Small intestine (tissue), 7 donors: ENCODE measurements at regions not wholly inside any gene's neighbourhood (a gene's known extent, or its start where the extent isn't known, plus 50 kb on each side); places are given as distances from the start of the nearest gene placed in this dataset.

Experiments
- DNase-seq, 2 donors: peaks; one replicate each; pipeline versions ENCODE4 v3.0.0 to v3.0.0-alpha.2; 2013
- FAIRE-seq: peaks from 2 replicates; lab custom pipeline; 2012; peaks lifted over from hg19 to GRCh38; lab: Jason Lieb, UNC
- H3K27ac ChIP-seq, 3 donors: one replicate each; pipeline ENCODE4 v1.5.1; 2013; ENCODE audit warnings: low read length in 2 of 3, mild to moderate bottlenecking in 2 of 3, control low read depth in 1 of 3, inconsistent platforms in 1 of 3, low read depth in 1 of 3, moderate library complexity in 1 of 3
- H3K27me3 ChIP-seq, 3 donors: one replicate each; pipeline ENCODE4 v1.6.1; 2013; ENCODE audit warnings: low read length in 3 of 3, inconsistent platforms in 1 of 3; ENCODE audit not compliant: control insufficient read depth in 3 of 3, insufficient read depth in 3 of 3
- H3K36me3 ChIP-seq, 3 donors: one replicate each; pipeline ENCODE4 v1.6.1; 2013; ENCODE audit warnings: low read length in 3 of 3, inconsistent platforms in 1 of 3, low read depth in 1 of 3, mild to moderate bottlenecking in 1 of 3, moderate library complexity in 1 of 3; ENCODE audit not compliant: control insufficient read depth in 3 of 3, insufficient read depth in 2 of 3
- H3K4me1 ChIP-seq, 3 donors: one replicate each; pipeline ENCODE4 v1.6.1; 2013; ENCODE audit warnings: low read length in 2 of 3, inconsistent platforms in 1 of 3, low read depth in 1 of 3, mild to moderate bottlenecking in 1 of 3, moderate library complexity in 1 of 3; ENCODE audit not compliant: control insufficient read depth in 3 of 3, insufficient read depth in 2 of 3
- H3K4me3 ChIP-seq, 3 donors: one replicate each; pipeline ENCODE4 v1.5.1; 2013; ENCODE audit warnings: low read length in 3 of 3, control low read depth in 1 of 3, inconsistent platforms in 1 of 3, low read depth in 1 of 3, mild to moderate bottlenecking in 1 of 3, moderate library complexity in 1 of 3
- H3K9me3 ChIP-seq, 2 donors: one replicate each; pipeline ENCODE4 v1.6.1; 2013; ENCODE audit warnings: low read depth in 1 of 2, low read length in 1 of 2; ENCODE audit not compliant: control insufficient read depth in 2 of 2, insufficient read depth in 1 of 2
- WGBS, 3 donors: extraction: QIAGEN DNeasy Blood & Tissue Kit; methylation state at CpG; one replicate each; pipeline ENCODE4 v1.1.7; 2013; 5-methylcytosine and 5-hydroxymethylcytosine counted together
- donor health status: healthy with polysubstance abuse.
- donor health status: control.
- donor health status: control.
- donor health status: Bipolar disorder and iron deficiency.
- donor health status: healthy.

GRCh38 chr5:56313004-56313531, 79.9 kb upstream of the ANKRD55 start:
- 85 to 86% (median 86%) methylated on average over 5 of the region's 5 CpGs for WGBS, 3 donors
- Histone ChIP-seq H3K27me3 (no peaks in the 10 kb centered on the region), H3K27ac (no peak overlapping the region), H3K9me3 (no peaks in the 10 kb centered on the region), H3K4me3 (no peak overlapping the region), H3K36me3 (no peaks in the 10 kb centered on the region), H3K4me1 (peaks cover 1 to 23% (median 8%) of the 10 kb centered on the region in 3 donors)
- no peak for DNase-seq
- FAIRE-seq, result no peak

DNA sequence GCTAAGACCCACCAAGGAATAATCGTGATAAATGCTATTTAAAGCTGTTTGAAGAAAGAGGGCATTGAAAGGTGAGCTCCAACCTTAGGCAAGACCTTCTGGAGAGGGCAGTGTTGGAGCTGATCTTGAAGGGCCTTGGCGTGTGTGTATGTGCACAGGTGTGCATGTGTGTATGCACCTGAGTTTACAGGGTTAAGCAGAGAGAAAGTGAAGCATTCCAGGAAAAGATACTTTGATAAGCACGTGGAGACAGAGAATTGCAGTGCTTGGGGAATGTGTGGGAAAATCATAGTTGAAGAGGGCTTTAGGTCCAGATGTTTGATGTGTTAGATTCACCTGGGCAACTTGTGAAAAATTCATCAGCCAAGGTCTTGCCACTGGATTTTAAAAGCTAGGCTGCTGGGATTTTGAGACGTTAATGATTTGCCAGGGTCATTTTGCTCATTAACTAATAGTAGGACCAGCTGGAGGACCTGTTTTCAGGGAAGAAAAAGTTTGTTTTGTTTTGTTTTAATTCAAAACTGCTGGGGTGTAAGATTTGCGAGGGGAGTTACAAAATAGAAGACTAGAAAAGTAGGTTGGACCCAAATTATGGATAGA, 78.3 kb upstream of the ANKRD55 start:
- no peaks in the 10 kb centered on the region for H3K27me3 ChIP-seq
- 8 to 39% (median 30%) methylated on average over 5 of the region's 5 CpGs for WGBS, 3 donors
- H3K9me3 ChIP-seq, result peaks cover 0 to 8% of the 10 kb centered on the region in 2 donors
- no peak overlapping the region for H3K27ac ChIP-seq
- H3K4me3 ChIP-seq, result no peak overlapping the region
- no peak for FAIRE-seq
- DNase-seq, result peak in 1 of 2 donors; percentile 39
- H3K36me3 ChIP-seq, result no peaks in the 10 kb centered on the region
- peaks cover 3 to 31% (median 8%) of the 10 kb centered on the region in 3 donors for H3K4me1 ChIP-seq

DNA sequence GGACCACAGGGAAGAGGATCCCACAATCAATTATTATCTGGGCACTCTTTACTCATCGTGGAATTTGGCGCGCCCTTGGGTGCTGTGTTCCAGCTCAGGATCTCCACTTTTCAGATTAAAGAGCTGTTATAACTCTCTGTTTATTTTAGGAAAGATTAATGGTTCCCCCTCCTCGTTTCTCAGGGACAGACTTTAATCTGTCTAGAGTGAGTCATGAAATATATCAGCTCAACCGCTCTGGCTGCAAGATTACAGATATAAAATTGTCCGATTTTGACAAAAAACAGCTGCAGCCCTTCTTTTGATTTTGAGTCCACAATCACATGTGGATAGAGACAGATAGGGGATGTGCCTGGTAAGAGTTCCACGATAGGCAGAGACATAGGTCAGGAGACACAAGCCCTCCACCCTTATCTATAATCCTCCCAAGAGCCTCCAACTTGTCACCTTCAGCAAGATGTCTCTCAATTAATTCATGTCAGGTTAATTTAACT, 77.6 kb upstream of the ANKRD55 start:
- peaks cover 0 to 14% of the 10 kb centered on the region in 2 donors for H3K9me3 ChIP-seq
- no peaks in the 10 kb centered on the region for H3K27me3 ChIP-seq
- no peak overlapping the region for H3K27ac ChIP-seq
- peaks cover 3 to 31% (median 8%) of the 10 kb centered on the region in 3 donors for H3K4me1 ChIP-seq
- H3K36me3 ChIP-seq, result no peaks in the 10 kb centered on the region
- 18 to 36% (median 36%) methylated on average over 7 of the region's 7 CpGs for WGBS, 3 donors
- H3K4me3 ChIP-seq, result no peak overlapping the region
- DNase-seq (no peak), FAIRE-seq (no peak)

DNA sequence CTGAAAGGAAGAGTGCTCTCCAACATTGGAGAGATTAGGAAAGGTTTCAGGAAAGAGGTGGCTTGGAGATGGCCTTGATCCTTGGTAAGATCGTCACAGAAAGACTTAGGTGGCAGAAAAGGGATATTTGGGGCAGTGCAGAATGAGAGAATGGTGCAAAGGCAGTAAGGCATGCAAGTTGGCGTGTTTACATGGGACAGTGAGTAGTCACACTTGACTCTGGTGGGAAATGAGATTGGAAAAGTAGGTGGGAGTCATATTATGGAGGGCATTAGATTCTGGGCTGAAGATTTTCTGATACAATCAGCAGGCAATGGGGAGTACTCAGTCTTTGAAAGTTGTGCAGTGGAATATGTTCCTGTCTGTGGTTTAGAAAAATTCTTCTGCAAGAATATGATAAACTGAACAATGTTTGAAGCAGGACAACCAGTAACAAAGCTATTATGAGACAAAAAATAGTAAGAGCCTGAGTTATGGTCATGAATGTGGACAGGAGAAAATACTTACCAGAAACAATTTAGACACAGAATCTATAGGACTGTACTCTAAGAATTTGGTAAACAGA, 76.2 kb upstream of the ANKRD55 start:
- no peak for DNase-seq
- 74 to 89% (median 86%) methylated on average over 2 of the region's 2 CpGs for WGBS, 3 donors
- H3K4me1 ChIP-seq, result peaks cover 3 to 31% (median 8%) of the 10 kb centered on the region in 3 donors
- no peaks in the 10 kb centered on the region for H3K36me3 ChIP-seq
- peaks cover 0 to 14% of the 10 kb centered on the region in 2 donors for H3K9me3 ChIP-seq
- no peak overlapping the region for H3K27ac ChIP-seq
- FAIRE-seq, result no peak
- H3K27me3 ChIP-seq, result no peaks in the 10 kb centered on the region
- H3K4me3 ChIP-seq, result no peak overlapping the region

DNA sequence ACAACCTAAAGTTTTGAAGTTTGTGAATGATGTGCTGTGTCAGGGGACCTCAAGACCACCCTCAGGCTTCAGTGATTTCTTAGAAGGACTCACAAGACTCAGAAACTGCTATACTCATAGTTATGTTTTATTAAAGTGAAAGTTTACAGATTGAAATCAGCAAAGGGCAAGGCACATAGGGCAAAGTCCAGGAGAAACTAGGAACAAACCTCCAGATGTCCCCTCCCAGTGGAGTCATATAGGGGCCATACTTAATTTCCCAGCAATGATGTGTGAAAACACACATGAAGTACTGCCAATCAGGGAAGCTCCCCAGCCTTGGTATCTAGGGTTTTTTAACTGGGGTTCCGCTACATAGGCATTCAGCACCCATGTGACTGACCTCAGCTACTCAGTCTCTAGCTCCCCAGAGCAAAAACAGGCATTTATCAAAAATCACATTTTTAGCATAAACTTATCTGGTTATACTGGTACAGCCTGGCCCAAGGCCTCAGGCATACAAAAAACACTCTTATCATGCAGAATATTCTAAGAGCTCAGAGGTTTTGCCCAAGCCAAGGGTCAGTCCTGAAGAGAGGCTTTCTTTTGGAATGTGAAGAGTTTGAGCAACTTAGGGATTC, 74.7 kb upstream of the ANKRD55 start:
- H3K36me3 ChIP-seq, result no peaks in the 10 kb centered on the region
- no peaks in the 10 kb centered on the region for H3K27me3 ChIP-seq
- FAIRE-seq (no peak), DNase-seq (peak; percentile 85 to 90)
- 25 to 72% (median 66%) methylated on average over 1 of the region's 1 CpG for WGBS, 3 donors
- H3K27ac ChIP-seq, result peak overlapping the region in 2 of 3 donors; percentile 14 to 50
- H3K4me1 ChIP-seq, result peaks cover 3 to 31% (median 8%) of the 10 kb centered on the region in 3 donors
- H3K9me3 ChIP-seq, result peaks cover 0 to 14% of the 10 kb centered on the region in 2 donors
- no peak overlapping the region for H3K4me3 ChIP-seq

- peaks cover 0 to 14% of the 10 kb centered on the region in 2 donors for H3K9me3 ChIP-seq
- H3K4me1 ChIP-seq, result peaks cover 3 to 23% (median 4%) of the 10 kb centered on the region in 3 donors
- no peaks in the 10 kb centered on the region for H3K27me3 ChIP-seq
- no peaks in the 10 kb centered on the region for H3K36me3 ChIP-seq
- H3K4me3 ChIP-seq, result no peak overlapping the region
- H3K27ac ChIP-seq, result no peak overlapping the region
- 42 to 62% (median 49%) methylated on average over 4 of the region's 4 CpGs for WGBS, 3 donors
- DNase-seq, result peak in 1 of 2 donors; percentile 19
- FAIRE-seq, result no peak
Observed at GRCh38 chr5:56306433-56307150, 73.5 kb upstream of the ANKRD55 start.

- DNase-seq, result no peak
- Histone ChIP-seq H3K4me3 (no peak overlapping the region), H3K27ac (no peak overlapping the region), H3K36me3 (no peaks in the 10 kb centered on the region), H3K9me3 (peaks cover 0 to 14% of the 10 kb centered on the region in 2 donors), H3K27me3 (no peaks in the 10 kb centered on the region), H3K4me1 (peaks cover 2 to 11% (median 3%) of the 10 kb centered on the region in 3 donors)
- no peak for FAIRE-seq
- WGBS, 3 donors, result 75 to 85% (median 79%) methylated on average over 4 of the region's 4 CpGs
Observed at GRCh38 chr5:56305001-56305950, 72.1 kb upstream of the ANKRD55 start.
